GM12872 (cell line): ENCODE measurements at regions not wholly inside any gene's neighbourhood (a gene's known extent, or its start where the extent isn't known, plus 50 kb on each side); places are given as distances from the start of the nearest gene placed in this dataset.

Experiments
- TF ChIP-seq, protein P1 (sequence below): IDR thresholded peaks from 3 replicates; pipeline ENCODE4 v1.5.1; 2011; ENCODE audit warnings: low read depth, mild to moderate bottlenecking, low read length, moderate library complexity; ENCODE audit not compliant: insufficient read depth

DNA sequence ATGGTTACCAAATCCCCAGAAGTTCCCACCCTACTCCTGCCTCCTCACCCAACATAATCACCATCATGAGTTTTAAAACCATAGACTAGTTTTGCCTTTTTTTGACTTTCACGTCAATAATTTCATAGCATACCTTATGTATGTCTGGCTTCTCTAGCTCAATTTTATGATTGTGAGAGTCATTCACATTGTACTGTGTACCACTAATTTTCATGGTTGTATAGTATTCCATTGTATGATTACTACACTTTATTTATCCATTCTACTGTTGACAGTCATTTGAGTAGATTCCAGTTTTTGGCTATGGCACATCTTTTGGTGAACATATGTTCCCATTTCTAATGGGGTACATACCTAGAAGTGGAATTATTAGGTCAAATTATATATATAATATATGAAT is 195.3 kb upstream of the TCF21 start:
- TF ChIP-seq, protein P1, sequence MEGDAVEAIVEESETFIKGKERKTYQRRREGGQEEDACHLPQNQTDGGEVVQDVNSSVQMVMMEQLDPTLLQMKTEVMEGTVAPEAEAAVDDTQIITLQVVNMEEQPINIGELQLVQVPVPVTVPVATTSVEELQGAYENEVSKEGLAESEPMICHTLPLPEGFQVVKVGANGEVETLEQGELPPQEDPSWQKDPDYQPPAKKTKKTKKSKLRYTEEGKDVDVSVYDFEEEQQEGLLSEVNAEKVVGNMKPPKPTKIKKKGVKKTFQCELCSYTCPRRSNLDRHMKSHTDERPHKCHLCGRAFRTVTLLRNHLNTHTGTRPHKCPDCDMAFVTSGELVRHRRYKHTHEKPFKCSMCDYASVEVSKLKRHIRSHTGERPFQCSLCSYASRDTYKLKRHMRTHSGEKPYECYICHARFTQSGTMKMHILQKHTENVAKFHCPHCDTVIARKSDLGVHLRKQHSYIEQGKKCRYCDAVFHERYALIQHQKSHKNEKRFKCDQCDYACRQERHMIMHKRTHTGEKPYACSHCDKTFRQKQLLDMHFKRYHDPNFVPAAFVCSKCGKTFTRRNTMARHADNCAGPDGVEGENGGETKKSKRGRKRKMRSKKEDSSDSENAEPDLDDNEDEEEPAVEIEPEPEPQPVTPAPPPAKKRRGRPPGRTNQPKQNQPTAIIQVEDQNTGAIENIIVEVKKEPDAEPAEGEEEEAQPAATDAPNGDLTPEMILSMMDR = no peak

DNA sequence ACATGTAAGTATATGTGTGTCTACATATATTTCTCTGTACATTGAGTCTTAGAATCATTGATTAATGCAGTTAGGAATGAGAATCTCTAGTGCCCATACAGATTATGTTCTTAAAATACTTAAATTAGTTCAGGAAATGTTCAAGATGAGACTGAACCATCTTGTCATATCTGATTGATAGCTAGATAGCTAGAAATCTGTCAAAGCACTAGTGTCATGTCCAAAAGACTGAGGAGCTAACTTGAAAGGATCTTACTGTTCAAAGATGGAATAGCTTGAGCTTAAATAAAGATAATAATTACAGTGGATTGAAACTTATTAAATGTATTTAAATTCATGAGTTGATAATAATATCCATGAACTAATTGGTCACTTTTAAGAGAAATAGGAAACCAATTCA is 191.7 kb upstream of the TCF21 start:
- TF ChIP-seq, protein P1 = no peak

DNA sequence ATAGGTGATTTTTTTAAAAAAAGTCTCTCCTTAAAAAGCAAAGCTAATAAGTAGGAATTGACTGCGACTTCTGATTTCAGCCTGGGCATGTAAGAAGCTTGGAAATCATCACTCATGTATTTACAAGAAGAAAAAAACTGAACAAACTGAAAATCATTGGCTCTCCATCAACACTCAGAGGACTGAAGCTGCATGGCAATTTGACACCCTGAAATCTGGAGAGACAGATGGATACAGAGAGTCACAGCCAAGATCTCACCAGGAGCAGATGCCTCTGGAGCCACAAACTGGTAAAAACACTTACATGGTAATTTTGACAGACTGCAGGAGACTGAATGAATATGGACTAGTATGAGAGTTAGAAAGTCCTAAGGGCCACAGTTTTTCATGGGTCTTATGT is 191.2 kb upstream of the TCF21 start:
- TF ChIP-seq, protein P1 = no peak

- TF ChIP-seq, protein P1 = no peak
Measured at GRCh38 chr6:133698272-133698671, 190.6 kb upstream of the TCF21 start.

DNA sequence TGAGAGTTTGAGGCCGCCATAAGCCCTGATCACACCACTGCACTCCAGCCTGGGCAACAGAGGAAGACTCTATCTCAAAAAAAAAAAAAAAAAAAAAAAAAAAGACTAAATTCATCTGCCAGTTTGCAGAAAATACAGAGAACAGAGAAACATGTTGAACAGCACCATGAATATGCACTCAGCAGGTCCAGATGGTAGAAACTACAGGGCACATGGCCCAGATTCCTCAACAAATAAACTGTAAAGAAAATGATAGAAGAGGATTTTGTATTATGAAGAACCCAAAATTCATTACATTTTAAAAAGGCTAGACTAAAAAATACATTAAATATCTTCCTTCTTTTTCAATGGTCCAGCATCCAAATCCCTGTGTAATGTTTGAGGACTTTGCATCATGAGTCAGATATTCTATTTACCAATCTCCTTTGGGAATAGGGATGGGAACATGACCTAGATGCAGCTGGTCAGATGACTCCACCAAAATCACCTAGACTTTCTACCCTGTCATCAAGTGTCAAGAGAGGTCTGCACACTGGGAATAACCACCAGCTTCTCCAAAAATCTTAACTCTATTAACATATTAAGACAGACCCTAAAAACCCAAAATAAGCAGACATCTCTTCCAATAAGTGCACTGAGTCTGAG is 189.1 kb upstream of the TCF21 start:
- TF ChIP-seq, protein P1 = no peak

DNA sequence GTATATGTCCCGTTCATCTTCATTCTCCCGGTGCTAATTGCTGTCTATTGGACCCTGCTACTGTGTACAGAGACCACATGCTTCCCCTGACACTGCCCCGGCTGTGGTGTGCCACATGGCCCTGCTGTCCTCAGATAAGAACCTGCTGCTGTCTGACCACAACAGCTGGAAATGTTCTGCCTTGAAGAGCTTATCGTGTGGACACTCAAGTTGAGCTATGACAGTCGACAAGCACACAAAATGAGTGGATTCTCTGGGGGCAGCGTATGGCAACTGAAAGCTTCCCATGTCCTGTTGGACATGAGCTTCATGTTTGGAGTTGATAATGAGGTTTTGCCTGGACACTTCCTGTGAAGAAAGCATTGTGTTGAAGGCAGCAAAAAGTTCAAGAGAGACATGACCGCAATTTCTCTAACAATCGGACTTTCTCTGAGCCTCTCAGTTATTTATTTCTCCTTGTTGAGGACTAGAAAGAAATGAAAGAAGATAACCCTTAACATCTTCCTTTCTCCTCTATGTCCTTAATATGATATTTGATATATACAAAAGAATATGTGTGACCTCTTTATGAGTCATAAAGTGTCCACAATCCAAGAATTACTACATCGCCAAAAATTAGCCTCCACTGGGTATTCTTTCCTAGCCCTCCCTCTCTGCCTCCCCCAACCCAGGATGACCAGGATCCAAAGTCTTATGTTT is 187.1 kb upstream of the TCF21 start:
- TF ChIP-seq, protein P1 = no peak

DNA sequence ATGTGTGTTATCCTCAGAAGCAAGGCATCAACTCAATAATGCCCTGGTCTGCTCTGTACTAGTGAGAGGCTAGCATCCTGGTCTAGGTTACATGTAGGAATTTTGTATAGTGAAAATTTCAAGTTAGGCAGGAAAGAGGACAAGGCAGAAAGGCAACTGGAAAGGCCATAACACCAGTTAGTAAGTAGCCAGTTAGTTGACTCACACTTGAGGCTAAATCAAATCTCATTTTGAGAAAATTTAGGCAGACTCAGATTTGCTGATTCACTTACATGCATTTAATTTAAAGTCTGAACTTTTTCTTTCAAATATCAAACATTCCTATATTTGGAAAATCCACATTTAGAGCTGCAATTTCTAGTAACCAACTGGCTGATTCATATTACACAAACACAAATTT is 184.5 kb upstream of the TCF21 start:
- TF ChIP-seq, protein P1 = no peak
